ENCODE measurements at regions not wholly inside any gene's neighbourhood (a gene's known extent, or its start where the extent isn't known, plus 50 kb on each side); places are given as distances from the start of the nearest gene placed in this dataset.

DNA sequence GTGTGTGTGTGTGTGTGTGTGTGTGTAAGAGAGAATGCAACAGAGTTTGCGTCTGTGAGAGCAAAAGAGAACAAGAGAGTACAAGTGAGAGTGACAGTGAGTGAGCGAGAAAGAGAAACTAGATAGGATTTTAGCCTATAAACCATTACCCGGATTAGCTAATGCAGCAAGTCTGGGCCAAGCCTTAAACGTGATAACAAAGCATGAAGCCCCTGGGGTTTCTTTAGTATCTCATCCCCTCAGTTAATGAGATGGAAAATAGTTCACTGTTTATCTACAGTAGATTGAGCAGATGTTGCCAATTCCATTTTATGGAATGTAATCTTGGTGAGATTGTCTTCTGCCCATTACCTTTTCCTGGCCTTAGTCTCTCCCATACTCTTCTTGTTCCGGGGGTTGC, 114.5 kb downstream of the MAT2B start:
- in situ Hi-C loops (cut with MboI; ENCODE audit: low sequenced_read_pairs), result no loop called here

DNA sequence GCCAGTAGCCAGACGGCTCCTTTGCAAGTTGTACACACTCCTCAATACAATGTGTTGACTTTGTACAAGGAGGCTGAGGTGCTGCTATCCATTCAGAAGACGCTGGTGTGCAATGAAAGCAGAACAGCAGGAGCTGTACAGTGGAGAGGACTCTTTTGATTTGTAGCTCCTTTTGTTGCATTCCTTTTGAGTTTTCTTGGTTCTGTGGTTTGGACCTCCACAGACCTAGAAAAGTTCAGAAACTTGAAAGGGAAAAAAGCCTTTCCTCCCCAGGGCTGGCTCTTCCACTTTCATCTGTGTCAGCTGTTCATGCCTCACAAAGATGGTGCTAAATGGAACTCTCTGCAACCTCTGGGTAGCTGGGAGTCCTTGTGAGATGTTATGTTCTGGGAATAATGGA, 117.4 kb downstream of the MAT2B start:
- in situ Hi-C loops (cut with MboI; ENCODE audit: low sequenced_read_pairs), result no loop called here

- in situ Hi-C loops (cut with MboI; ENCODE audit: low sequenced_read_pairs), result no loop called here
Measured at GRCh38 chr5:163623524-163623923, 118.1 kb downstream of the MAT2B start.

DNA sequence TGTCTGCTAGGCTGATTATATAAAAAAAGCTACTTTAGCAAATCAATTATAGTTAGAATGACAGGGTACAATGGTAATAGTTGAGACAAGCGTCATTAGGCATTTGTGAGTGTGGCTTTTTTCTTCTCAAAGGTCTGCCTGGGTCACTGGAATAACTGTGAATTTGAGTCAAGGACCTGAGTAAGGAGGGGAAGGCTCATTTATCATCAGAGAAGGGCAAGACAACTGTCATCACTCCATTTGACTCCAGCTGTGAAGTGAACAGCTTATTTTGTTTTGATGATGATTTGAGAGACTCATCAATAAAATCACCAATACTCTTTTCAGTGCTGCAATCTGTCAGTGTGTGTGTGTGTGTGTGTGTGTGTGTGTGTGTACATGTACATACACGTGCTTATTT, 118.6 kb downstream of the MAT2B start:
- in situ Hi-C loops (cut with MboI; ENCODE audit: low sequenced_read_pairs), result no loop called here

GRCh38 chr5:163624431-163624830, 119.0 kb downstream of the MAT2B start:
- in situ Hi-C loops (cut with MboI; ENCODE audit: low sequenced_read_pairs), result no loop called here

DNA sequence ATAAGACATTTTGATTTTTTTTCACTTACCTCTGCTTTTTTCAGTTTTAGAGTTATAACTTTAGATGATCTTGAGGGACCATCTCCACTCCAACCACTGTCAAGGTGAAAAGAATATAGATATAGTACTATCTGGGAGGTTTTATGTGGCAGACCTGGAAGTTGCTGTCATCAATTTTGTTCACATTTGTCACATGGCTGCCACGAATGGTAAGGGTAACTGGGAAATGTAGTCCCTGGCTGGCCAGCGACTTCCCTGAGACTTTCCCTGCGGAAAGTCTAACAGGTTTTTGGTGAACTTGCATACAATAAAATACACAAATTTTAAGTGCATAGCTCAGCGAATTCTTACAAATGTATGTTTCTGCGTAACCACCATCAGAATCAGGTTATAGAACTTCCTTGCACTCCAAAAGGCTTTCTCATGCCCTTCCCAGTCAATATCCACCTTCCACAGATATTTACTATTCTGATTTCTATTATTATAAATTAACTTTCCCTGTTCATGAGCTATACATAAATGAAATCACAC, 121.5 kb downstream of the MAT2B start:
- in situ Hi-C loops (cut with MboI; ENCODE audit: low sequenced_read_pairs), result no loop called here

- in situ Hi-C loops (cut with MboI; ENCODE audit: low sequenced_read_pairs), result no loop called here
Measured at GRCh38 chr5:163631856-163632255, 126.4 kb downstream of the MAT2B start.

GRCh38 chr5:163633926-163634460, 128.6 kb downstream of the MAT2B start:
- in situ Hi-C loops (cut with MboI; ENCODE audit: low sequenced_read_pairs), result no loop called here

- in situ Hi-C loops (cut with MboI; ENCODE audit: low sequenced_read_pairs), result no loop called here
Measured at GRCh38 chr5:163635631-163636030, 130.2 kb downstream of the MAT2B start.

- in situ Hi-C loops (cut with MboI; ENCODE audit: low sequenced_read_pairs), result no loop called here
Measured at GRCh38 chr5:163642904-163643303, 137.5 kb downstream of the MAT2B start.

DNA sequence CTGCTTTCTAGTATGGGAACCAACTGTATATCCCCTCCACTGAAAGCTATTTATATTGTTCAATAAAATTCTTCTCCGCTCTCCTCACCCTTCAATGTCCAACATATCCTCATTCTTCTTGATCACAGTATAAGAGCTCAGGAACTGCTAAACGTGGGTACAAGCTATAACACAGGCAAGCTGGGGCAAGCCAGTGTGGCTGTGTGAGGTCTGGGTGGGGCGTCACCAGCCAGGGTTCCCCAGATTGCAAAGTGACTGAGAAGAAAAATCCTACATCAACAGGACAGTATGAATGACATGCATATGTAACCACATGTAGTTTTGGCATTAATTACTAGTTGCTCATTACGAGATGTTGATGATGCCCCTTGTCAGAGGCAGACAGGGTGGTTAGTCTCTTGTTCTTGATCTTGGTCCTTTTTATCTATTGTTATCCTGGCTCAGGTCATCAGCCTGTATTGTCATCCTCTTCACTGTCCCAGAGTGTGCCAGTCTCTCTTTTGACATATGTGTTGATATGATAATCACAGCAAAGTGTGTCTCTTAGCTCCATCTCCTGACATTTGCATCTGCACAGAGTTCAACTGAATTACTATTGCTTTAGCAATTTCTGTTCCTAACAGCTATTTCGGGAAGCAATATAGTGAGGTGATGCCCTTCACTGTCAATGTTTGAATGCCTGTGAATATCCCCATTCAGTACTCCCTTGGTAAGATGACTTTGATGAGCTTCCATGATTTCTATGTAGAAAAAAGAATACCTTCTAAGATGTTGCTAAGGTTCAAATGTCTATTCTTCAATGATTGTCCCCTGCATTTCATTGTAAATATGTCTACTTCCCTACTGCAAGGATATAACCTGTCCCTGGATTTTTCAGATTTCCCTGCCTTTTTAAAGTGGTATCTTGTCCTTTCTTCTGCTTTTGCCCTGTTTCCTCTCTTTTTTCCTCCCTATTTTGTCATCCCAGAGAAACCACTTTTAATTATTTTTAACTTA, 140.3 kb downstream of the MAT2B start:
- in situ Hi-C loops (cut with MboI; ENCODE audit: low sequenced_read_pairs), result no loop called here

- in situ Hi-C loops (cut with MboI; ENCODE audit: low sequenced_read_pairs), result no loop called here
Measured at GRCh38 chr5:163649514-163649913, 144.1 kb downstream of the MAT2B start.

DNA sequence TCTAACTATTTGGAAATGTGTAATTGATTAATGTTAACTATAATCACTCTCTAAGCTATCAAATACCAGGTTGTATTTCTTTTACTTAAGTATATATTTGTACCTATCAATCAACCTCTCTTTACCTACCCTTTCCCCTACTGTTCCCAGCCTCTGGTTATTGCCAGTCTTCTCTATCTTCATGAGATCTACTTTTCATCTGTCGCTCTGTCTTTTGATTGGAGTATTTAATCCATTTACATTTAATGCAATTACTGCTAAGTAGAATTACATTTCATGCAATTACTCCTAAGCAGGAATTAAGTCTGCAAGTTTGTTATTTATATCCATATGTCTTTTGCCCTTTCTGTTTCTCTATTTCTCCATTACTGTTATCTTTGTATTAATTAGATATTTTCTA, 148.1 kb downstream of the MAT2B start:
- in situ Hi-C loops (cut with MboI; ENCODE audit: low sequenced_read_pairs), result no loop called here

DNA sequence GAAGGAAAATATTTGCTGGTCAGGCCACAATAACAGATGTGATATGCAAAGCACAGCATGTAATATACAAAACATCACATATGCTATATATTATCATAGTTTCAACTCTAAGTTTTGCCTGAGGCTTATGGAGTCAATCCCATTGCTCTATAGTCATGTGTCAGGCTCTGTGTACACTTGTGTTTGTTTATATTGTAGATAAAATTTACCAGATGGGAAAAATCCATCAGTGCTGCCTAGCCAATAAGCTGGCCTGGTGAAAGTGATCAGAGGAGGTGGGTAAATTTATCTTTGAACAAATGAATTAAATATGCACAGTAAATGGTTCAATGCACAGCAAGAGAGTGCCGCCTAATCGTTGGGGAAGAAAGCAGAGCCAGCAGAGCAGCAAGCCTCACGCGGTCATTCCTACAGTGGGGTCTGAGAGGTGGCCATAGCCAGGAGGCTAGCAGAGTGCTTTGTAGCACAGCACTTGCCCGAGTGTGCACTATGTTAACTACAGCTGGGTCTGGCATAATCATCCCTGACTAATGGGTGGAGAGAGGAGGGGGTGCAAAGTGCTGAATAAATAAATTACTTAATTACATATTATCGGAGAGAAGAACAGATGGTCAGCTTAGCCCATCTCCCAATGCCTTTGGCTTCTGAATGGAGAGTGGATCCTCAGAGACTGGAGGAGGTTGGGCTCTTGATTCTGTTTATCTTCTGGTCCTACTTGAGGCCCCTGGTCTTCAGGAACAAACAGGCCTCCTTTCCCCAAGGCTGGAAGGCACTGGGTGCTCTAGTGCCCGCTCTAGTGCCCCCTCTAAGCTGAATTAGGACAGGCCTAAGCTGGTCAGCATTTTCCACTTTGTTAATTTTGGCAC, 153.5 kb downstream of the MAT2B start:
- in situ Hi-C loops (cut with MboI; ENCODE audit: low sequenced_read_pairs), result no loop called here

- in situ Hi-C loops (cut with MboI; ENCODE audit: low sequenced_read_pairs), result no loop called here
Measured at GRCh38 chr5:163659568-163659902, 154.1 kb downstream of the MAT2B start.

- in situ Hi-C loops (cut with MboI; ENCODE audit: low sequenced_read_pairs), result no loop called here
Measured at GRCh38 chr5:163660486-163660885, 155.1 kb downstream of the MAT2B start.

- in situ Hi-C loops (cut with MboI; ENCODE audit: low sequenced_read_pairs), result no loop called here
Measured at GRCh38 chr5:163661360-163661759, 155.9 kb downstream of the MAT2B start.

DNA sequence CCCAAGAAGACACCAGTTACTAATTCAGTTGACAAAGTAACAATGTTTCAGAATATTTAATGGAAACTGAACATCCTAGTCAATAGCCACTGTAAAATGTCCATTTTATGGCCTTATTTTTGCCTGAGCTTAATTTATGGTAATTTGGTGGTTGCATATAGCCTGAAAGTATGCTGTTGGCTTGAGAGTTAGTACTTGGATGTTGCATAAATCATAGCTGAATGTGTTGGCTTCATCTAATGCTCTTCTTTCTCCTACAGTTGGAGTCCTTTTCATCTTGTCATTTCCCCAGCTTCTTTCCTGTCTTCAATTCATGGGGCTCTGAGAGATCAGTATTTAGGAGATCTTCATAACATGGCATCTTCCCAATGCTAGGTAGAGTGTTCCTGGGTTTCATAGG, 164.6 kb downstream of the MAT2B start:
- in situ Hi-C loops (cut with MboI; ENCODE audit: low sequenced_read_pairs), result no loop called here

GRCh38 chr5:163677092-163677491, 171.7 kb downstream of the MAT2B start:
- in situ Hi-C loops (cut with MboI; ENCODE audit: low sequenced_read_pairs), result no loop called here

DNA sequence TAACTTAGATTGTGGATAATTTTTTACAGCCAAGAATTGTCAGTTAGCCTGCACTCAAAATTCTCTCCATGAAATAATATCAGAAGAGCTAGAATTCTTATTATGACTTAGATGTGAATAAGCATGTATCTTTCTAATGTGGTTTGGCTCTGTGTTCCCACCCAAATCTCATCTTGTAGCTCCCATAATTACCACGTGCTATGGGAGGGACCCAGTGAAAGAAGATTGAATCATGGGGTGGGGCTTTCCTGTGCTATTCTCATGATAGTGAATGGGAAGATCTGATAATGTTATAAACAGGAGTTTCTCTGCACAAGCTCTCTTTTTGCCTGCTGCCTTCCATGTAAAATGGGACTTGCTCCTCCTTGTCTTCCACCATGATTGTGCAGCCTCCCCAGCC, 176.8 kb downstream of the MAT2B start:
- in situ Hi-C loops (cut with MboI; ENCODE audit: low sequenced_read_pairs), result no loop called here

- in situ Hi-C loops (cut with MboI; ENCODE audit: low sequenced_read_pairs), result no loop called here
Measured at GRCh38 chr5:163687414-163687813, 182.0 kb downstream of the MAT2B start.

All from HL-60/S4 (cell line).